GM23338 (cell line): ENCODE measurements at regions not wholly inside any gene's neighbourhood (a gene's known extent, or its start where the extent isn't known, plus 50 kb on each side); places are given as distances from the start of the nearest gene placed in this dataset.

Source experiments
- CTCF ChIP-seq, 2 experiments: fragments of 200-600 bp in 1 of 2; sonication (generic) in 1 of 2; conservative IDR thresholded peaks; 2 replicates each; pipeline versions ENCODE4 v1.5.1 to v1.6.1; 2016 to 2017; ENCODE audit warnings: antibody characterized with exemption in 2 of 2, low read depth in 2 of 2, mild to moderate bottlenecking in 2 of 2, moderate library complexity in 1 of 2
- EZH2 ChIP-seq: fragments of 200-600 bp; sonication (generic); IDR thresholded peaks from one replicate; pipeline ENCODE4 v1.8.0; 2017; ENCODE audit warnings: antibody characterized with exemption, mild to moderate bottlenecking, low read depth; ENCODE audit not compliant: unreplicated experiment

DNA sequence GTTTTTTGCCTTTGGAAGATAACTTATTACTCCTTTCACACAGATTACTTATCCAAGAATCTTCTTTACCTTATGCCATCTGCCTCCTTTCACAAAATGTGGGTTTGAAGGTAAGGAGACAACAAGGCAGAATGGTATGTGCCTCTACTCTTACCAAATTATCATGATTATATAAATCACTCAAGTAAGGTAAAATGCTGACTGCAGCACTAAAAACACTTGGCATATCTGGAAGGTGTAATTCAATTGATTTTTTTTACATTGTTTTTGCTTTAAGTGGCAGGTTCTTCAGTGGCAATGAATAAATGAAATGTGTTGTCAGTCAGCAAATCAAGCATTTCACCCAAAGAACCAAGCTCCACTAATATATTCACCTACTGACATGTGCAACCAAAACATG lies 346.1 kb downstream of the OMA1 start:
- TF ChIP-seq CTCF (conservative IDR thresholded peaks at IDR 0.05; ENCODE audit: low read depth in 2 of 2), result no peak
- TF ChIP-seq EZH2, result no peak
